Suppressor macrophage treated with lipopolysaccharide for 4 hours (primary cell): ENCODE measurements at regions not wholly inside any gene's neighbourhood (a gene's known extent, or its start where the extent isn't known, plus 50 kb on each side); places are given as distances from the start of the nearest gene placed in this dataset.

Source experiments
- DNase-seq: peaks from one replicate; pipeline ENCODE4 v3.0.0-alpha.2; 2020

DNA sequence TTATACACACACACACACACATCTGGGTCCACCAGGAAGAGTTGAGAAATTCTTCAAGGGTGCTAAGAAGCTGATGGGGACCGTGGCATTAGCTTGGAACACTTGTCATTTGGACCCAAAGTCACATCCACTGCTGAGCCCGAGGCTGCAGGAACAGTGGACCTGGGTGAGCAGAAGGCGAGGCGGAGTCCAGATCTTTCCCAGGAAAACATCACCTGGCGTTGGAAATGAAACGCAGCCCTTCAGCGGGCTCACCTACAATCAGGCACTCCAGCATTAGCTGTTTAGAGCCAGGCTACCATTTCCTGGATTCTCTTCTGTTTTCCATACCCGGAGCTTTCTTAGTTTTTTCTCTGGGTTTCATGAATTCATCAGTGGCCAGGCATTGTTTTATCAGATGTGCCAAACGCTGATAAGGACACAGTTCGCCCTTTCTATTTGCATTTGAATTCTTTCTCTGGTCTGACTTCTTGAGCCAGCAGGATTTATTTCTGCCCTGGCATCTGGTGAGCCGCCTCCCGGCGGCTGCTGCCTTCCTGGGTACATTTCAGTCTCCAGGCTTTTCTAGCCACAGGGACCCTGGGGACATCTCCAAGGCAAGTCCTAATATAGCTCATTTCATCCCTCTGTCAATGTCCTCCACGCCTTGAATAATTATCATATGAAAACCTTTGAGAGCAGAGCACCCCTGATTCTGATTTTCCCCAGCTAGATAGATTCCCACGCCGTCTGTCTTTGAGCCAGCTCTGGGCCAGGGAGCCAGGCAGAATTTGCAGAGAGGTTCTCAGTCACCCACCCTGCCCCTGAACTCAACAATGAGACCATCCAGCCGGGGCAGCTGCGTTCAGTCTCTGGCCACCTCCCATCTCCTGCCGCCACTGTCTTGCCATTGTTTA is 170.9 kb downstream of the TTLL2 start:
- no peak for DNase-seq

DNA sequence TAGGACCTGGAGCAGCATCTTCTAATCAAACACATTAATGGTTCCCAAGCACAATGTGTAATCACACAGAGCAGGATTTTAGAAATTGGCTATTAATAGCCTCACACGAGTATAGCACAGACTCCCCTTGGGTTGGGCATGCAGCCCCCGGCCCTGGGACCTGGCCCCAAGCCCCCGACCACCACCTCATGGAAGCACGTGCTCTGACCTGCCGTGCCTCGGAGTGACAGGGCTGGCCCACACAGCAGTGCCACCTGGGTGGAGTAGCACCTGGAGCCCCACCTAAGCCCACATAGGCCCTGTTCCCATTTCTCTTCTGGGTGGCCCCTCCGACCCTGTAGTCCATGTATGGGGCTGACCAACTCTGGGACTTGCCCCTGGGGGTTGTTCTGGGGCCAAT is 171.8 kb downstream of the TTLL2 start:
- DNase-seq = no peak

DNA sequence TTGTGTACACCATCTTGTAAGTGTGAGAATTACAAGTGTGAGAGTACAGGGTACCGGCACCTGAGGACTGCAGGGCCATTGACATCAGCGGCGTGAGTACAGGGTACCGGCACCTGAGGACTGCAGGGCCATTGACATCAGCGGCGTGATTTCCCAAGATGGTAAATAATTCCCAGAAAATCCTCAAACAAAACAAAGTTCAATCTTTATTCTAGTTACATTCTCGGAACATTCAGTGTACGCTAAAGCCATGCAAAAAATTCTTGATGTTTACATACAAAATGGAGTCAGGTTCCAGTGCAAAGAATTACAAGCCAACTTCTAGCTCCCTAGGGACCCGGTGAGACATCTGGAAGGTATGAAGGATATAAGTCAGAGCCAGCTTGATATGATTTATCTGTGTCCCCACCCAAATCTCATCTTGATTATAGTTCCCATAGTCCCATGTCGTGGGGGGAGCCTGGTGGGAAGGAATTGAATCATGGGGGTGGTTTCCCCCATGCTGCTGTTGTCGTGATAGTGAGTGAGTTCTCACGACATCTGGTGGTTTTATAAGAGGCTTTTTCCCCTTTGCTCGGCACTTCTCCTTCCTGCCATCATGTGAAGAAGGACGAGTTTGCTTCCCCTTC is 172.7 kb downstream of the TTLL2 start:
- no peak for DNase-seq

DNA sequence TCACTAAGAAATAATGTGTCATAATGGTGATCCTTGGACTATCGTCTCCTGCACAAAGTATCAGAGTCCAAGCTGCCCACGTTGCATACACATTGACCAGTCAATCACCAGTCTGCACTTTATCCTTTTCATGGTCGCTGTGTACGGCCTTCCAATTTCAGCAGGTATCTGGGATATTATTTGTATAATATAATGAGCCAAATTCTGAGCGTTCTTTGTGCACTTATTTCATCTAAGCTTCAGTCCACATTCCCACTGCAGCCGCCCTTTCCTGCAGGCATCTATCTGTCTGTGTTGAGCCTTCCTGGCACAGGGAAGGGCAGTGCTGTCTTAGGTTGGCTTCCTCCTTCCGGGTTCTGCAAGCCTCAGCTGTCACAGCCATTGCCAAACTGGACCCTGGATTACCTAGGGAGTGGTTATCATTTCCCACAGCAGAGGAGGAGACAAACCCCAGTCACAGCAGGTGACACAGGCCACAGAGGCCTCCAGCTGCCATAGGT is 174.3 kb downstream of the TTLL2 start:
- no peak for DNase-seq

DNA sequence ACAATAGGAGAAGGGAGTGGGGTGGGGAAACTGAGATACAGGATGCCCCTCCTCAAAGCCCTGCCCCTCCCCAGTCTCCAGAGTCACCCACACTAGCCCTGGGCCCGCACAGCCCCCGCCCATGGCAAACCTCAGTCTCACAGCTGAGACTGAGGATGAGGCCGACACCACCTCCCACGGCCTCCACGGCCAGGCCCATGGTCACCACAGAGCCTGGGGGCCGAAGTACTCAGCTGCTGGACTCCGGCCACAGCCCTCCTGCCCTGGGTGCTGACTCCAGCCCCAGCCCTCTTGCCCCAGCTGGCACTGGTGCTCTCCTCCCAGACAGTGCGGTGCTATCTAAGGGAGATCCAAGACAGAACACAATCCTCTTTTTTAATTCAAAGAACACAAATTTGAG is 176.1 kb downstream of the TTLL2 start:
- DNase-seq = no peak

DNA sequence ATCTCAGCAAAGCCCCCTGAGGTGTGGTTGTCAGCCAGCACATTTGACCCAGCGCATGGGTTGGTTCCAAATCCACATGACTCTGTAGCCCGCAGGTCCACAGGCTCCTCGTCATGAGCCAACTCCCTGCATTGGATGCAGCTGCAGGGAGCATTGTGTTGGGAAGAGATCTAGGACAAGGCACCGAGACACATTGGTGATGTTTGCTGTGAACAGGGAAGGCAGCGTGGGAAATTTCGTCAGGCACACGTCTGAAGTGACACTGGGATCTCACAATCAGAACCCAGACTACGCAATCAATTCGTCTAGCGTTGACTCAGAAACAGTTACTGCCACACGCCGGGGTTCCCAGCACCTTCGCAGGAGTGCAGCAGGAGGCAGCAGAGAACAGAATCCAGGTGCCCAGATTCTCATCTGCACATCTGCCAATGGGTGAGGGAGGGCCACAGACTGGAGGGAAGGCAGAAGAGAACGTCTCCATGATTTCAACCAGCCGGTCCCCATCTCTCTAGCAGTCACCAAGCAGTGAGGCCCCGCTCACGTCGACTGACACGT is 177.0 kb downstream of the TTLL2 start:
- no peak for DNase-seq

DNA sequence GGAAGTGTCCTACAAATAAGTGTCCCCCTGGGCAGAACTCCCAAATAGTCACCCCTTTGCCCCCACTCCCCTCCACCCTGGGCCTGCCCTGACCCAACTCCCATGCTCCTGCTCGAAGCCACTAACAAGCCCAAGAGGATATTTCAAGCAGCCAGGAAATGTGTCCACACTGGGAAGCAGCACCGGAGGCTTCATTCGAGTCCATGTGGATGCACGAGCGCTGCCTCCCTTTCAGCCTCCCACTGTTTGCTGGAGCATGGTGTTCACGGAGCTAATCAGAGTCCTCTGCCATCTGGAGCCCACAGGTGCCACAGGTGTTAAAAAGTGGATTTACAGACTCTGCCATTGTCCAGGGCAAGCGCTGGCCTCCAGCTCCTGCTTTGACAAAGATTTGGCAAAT is 177.6 kb downstream of the TTLL2 start:
- DNase-seq = no peak

DNA sequence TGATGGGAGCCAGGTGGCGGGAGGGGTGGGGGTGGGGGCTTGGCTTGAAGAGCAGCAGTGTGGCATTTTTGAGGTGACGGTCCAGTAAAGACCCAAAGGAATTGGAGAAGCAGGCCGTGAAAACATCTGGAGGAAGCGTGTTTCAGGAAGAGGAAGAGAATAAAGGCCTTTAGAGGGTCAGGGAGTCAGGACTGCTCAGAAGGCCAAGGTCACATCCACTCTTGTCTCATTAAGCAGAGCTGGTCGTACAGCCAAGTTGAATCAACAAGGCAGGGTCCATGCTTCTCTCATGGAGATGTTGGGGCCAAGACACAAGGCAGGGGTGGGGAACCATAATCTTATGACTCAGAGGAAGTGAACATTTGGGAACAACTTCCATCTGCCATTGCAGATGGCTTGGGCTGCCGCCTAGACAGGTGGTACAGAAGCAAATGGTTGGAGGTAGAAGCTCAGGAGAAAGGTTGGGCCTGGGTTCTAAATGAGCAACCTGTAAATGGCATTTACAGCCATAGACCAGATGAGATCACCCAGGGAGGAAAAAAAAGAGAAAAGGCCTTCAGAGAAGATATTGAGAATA is 179.6 kb downstream of the TTLL2 start:
- DNase-seq = no peak

DNA sequence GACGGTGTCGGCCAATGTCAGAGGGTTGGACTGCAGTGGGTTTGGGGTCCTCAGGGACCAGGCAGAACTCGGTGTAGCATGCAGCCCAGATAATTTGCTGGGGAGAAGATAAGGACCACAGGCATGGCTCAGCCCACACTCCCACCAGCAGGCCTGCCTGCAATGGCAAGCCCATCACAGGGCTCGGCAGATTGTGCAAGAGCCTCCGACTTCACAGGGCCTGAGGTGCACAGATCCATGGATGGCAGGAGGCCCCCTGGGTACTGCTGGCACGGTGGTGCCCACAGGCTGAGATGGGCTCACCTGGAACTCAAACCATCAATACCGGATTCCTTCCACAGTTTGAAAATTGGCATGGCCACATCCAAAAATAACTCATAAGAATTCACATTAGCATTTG is 180.3 kb downstream of the TTLL2 start:
- no peak for DNase-seq

DNA sequence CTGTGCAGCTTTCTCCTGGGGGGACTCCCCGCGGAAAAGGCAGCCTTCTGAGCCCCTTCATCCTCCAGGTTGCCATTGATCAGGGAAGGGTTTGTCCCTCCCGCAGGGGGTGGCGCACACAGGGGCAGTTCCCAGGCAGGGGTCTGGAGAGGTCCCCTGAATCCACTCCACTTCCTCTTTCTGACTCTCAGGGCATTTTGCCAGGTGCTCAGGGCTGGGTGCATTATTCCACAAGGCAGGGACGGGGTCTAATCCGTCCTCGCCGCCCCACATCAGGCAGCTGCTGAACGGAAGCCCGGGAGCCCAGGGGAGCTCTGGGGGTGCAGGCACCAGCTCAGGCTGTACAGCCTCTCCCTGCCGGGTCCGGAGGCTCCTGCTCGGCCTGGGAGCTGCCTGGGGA is 180.9 kb downstream of the TTLL2 start:
- DNase-seq = no peak

DNA sequence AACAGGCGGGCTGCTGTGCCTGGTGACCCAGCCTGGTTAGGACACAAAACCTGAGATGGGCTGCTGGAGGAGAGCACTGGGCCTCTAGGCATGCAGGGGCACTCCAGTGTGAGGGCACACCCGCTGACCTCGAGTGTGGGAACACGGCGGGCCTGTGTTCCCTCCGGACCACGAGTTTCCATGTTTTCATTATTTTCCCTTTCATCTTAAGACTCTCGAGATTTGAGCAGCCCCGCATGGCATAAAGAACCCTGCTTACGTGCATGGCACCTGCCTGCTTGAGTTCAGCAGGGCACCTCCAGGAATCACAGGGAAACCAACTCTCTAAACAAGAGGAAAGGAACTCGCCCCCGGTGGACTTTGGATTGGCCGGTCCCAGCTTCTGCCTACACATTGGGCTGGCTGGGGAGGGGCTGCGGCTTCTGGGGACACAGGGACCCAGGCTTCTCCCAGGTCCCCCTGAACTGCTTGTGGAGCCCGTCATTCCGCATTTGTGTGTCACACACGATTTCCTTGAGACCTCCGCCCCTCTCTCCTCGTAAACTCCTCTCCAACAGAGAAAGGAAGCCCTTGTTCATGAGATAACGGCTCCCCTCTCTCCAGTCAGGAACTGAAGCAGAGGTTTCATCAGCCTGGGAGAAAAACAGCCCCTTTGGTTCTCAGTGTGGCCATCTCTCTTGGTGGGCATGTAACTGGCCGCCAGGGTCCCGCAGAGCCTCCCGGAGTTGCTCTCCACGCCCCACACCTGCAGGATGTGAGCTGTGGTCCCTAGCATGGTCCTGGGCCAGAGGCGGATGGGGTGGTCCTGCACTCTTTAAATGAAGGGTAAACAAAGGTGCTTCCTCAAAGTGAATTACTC is 181.8 kb downstream of the TTLL2 start:
- no peak for DNase-seq

DNA sequence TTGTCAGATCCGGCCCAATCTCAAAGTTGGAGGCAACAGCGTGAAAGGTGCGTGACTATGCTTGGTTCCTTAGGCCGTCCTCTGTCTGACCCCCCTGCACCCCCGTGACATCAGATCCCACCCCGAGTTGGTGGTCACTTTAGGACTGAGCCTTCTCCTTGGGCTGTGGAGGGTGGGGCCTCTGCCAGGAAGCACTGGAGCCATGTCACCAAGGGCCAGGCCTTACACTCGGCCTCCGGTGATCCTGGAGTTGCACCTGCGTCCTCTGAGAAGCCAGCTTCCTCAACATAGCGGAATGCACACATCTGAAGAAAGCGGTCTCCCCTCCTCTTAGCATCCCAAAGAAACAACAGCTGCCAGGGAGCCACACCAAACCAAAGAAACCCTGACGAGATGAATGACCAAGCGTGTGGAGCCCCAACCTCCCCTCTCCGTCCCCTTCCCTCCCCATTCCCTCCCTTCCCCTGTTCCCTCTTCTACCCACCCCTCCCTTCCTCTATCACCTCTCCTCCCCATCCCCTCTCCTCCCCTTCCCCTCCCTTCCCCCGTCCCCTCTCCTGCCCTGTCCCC is 182.6 kb downstream of the TTLL2 start:
- DNase-seq = no peak

DNA sequence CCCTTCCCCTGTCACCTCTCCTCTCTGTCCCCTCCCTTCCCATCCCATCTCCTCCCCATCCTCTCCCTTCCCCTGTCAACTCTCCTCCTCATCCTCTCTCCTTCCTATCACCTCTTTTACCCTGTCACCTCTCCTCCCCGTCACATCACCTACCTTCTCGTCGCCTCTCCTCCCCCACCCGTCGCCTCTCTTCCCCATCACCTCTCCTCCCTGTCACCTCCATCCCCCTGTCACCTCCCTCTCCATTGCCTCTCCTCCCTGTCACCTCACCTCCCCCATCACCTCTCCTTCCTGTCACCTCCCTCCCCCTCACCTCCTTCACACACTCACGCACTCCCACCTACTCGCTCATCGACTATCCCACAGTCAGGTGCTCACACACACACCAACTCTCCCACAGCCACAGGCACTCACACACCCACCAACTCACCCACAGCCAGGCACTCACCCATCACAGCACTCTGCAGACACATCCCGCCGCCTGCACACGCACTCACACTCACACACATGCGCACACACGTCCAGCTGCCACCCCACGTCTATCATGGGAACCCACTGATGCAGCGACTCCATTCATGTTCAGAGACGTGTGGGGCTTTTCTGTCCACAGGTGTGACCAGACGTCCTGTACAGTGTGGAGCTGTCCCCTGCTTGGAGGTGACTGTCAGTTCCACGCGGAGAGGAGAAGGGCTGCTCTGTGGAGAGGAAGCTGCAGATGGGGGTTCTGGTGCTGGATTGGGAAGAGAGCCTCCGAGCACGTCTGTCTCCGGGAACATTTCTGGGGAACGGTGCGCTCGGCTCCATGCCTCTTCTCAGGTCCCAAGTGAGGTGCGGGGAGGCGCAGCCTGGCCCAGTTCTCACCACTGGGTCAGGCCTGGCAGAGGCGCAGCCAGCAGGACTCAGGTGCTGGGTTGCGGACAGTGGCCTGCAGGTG is 184.3 kb downstream of the TTLL2 start:
- DNase-seq = no peak

DNA sequence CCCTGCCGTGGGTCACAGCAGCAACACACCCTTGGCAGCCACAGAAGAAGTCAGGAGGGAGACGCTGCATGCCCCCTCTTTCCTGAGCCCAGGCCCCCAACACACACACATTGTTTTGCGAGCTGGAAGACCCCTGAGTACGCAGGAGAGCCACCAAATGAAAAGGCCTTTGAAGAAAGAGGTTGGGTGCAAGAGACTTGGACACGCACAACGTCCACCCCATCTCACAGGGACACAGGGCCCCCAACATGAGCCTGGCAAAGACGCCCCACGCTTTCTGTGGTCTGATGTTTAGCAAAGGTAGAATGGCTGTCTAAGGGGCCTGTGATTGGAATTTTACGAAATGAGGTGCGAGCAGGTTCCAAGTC is 185.0 kb downstream of the TTLL2 start:
- DNase-seq = no peak

DNA sequence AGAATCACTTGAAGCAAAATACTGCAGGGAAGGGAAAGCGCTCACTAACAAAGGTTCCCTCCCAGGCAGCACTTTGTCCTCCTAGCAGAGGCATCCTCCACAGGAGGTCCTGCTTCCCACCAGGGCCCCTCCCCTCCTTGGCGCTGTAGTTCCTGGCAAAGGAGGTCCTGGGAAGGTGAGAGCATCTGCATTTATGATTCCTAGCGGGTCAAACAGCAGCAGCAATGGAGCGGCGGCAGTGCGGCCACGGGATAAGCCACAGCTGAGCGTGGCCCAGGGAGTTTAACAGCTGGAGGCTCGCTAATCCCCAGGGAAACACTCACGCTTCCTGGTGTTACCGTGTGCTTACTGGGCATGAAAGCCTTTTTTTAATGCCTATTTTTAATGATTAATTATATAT is 185.8 kb downstream of the TTLL2 start:
- DNase-seq = no peak

DNA sequence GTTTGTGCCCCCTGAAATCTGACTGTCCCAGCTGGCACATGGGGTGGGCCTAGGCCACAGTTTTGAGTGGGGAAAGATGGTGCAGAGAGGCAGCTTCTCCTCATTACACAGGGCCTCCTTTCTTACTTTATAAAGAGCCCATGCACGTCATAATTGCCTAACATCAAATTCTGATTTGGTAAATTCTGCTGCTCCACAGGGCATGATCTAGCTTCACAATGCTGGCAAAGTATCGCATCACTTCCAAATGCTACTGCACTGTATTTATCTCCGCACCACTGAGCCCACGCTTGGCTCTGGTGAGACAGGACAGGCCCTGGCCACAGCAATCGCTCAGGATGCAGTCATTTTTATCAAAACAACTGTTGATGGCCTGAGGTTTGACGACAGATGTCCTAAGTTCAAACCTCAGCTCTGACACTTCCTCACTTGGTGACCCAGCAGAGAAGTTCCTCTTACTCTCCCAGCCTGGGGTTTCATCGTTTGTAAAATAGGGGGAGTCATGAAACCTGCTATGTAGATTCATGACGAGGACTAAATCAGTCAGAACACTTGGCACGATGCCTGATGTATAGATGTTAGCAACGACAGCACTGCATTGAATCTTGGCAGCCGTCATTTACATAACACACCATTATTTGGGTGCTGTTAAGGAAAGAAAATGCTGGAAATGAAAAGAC is 187.9 kb downstream of the TTLL2 start:
- peak; percentile 0 for DNase-seq

DNA sequence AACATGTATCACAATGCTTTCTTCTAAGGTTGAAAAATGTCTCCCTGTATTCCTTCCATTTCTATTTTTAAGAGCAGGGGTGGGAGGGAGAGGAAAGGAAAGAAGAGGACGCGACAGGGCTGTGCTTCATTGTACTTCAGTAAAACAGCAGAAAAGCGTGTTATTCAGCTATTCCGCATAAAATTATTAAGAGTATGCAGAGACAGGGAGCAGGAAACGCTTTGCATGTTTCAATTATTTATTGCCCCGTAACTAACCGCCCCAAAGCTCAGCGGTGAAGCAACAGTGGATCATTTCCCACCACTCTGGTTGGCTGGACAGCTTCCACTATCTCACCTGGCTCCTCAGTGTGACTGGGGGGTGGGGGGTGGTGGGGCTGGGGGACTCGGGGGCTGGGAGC is 188.9 kb downstream of the TTLL2 start:
- DNase-seq = no peak

DNA sequence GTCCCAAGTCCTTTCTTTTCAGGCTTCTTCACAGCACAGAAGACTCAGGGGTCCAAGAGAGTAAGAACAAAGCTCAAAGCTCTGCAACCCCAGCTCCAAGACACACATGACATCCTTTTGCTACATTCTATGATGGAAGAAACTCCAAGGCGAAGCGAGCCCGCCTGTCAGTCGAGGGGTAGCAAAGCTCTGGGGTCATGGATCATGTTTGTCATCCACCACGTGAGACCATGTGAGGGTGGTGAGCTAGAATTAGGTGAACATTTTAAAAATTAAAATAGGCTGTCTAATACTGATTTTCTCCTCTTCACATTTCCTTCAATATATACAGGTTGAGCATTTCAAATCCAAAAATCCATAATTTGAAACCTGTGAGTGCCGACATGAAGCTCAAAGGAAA is 189.6 kb downstream of the TTLL2 start:
- no peak for DNase-seq

DNA sequence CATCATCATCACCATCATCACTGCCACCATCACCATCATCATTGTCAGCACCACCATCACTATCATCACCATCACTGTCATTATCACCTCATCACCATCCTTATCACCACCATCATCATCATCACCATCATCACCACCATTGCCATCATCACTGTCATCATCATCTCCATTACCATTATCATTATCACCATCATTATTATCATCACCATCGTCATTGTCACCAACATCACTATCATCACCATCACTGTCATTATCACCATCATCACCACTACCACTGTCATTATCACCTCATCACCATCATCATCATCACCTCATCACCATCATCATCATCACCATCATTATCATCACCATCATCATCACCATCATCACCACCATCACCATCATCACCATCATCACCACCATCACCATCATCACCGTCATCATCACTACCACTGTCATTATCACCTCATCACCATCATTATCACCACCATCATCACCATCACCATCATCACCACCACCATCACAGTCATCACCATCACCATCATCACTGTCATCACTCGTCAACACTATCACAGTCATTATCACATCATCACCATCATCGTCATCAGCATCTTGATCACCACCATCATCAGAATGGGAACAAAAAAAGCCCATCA is 191.1 kb downstream of the TTLL2 start:
- no peak for DNase-seq

DNA sequence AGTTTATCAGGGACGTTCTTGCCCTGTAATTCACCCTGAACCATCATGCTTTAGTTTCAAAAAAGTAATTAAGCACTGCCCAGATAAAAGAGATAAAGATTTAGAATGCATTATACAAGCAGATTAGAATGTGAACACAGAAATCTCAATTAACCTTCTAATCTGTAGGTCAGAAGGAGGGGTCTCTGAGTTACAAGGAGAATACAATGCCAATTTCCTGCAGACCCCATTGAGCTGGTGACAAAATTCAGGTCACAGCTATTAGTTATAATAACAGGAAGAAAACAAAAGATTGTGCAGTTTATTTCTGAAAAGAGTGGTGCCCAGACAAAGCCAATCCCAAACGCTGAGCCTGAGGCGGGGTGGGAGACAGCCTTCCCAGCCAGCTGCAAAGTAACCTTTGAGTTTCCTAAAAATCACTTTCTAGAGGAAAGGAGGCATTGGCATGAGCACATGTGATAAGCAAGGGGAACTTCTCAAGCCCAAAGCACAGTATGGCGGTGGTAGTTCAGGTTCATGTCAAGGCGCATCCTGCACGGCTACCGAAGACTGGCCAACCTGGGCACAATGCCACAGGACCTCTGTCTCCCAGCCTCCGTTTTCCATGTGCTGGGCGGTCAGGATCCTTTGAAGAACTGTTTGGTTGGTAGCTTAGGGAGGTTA is 192.5 kb downstream of the TTLL2 start:
- no peak for DNase-seq
